GM21447 (cell line): ENCODE measurements at regions not wholly inside any gene's neighbourhood (a gene's known extent, or its start where the extent isn't known, plus 50 kb on each side); places are given as distances from the start of the nearest gene placed in this dataset.
"Not testable (repeated sequence)": the region's sequence is repeated elsewhere in the genome, so short reads cannot be mapped to it uniquely, and the experiment has no call there.

ENCODE experiments used
- ATAC-seq: cut with Tn5 transposase; IDR thresholded peaks from one replicate; pipeline ENCODE4 v1.9.1; 2021; ENCODE audit not compliant: unreplicated experiment

DNA sequence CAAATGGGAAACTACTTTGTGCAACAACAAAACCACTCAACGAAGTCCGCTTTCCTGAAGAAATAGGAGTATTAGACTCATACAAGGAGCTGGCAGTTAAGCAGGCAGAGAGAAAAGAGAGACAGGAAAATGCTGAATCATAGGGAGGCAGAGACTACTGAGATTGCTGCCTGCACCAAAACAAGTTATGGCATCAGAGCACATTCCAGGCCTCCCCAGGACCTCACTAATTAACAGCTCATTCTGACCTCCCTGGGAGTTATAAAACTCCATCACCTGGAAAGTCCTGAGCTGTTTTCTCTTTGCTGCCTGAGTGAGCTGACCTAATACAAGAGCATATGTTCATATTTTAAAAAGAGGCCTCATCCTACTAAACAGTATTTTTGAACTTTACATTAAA lies 741.0 kb downstream of the MCTP2 start:
- no peak for ATAC-seq

DNA sequence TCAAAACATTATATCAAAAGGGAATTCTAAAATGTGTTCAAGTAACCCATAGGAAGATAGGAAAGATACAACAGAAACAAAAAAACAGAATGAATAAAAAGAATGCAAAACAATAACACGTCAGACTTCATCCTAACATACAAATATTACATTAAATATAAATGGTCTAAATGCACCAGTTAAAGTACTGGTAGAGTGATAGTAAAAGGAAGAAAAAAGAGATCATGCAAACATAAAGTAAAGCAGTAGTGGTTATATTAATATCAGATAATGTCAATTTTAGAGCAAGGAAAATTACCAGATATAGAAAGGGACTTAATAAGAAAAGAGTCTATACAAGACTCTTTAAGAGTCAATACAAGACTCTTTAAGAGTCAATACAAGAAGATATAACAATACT lies 755.7 kb downstream of the MCTP2 start:
- no peak for ATAC-seq

DNA sequence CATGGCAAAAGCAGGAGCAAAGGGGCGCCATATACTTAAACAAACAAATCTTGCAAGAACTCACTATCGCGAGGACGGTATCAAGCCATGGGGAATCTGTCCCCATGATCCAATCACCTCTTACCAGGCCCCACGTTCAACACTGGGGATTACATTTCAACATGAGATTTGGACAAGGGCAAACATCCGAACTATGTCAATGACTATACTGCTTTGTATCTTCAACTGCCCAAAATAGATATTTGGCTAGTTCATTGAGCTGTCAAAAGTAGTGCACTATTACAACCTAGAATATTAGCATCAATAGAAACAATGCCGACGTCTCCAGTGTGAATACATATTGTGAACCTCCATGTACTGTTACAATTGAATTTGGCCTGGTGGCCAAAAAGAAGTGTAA lies 760.4 kb downstream of the MCTP2 start:
- no peak for ATAC-seq

- ATAC-seq = no peak
Measured at GRCh38 chr15:95009635-95010034, 778.3 kb downstream of the MCTP2 start.

DNA sequence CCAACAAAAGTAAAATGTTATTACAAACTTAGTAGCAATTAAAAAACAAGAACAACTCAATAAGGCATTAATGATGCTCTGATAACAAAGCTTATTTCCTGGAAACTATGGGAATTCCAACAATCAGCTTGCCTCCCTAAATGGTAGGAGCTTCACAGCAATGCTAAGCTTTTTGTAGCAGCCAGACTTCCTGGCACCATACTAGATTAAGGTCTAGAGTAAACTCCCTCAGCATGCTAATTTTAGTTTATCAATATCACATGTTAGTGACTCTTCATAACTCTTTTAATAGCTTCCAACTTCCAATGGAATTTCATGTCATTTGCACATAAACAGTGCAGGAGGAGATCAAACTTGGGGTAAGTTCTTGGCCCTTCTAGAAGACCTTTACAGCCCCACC lies 782.0 kb downstream of the MCTP2 start:
- ATAC-seq = no peak

- no peak for ATAC-seq
Measured at GRCh38 chr15:95016511-95017229, 785.3 kb downstream of the MCTP2 start.

GRCh38 chr15:95017666-95018328 lies 786.4 kb downstream of the MCTP2 start:
- no peak for ATAC-seq

DNA sequence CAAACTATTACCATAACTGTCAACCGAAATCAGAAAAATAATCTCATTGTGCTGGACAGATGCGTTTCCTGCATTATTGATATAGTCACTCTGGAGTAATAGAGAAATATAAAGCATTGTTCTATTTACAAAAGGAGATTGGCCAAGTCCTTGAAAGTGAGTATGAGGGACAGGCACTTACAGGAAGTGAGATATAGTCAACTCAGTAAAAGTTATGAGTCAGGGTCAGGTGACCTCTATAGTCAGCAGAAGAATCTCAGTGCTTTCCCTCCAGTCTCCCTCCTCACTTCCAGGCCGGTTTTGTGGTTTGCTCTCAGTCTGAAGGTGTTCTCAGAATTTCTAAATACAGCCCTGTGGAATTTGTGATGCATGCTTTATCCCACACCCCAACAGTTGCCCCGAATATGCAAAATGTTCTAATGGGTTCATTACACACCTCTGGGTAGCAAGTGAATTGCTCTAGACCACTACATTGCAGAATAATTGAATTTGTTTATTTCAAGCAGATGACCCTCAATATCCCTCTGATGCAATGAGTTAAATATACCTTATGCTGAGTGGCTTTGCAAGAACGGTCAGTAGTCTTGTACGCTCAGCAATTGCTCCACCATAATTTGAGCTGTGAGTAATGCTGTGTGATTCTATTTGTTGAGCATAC lies 787.7 kb downstream of the MCTP2 start:
- ATAC-seq = no peak

DNA sequence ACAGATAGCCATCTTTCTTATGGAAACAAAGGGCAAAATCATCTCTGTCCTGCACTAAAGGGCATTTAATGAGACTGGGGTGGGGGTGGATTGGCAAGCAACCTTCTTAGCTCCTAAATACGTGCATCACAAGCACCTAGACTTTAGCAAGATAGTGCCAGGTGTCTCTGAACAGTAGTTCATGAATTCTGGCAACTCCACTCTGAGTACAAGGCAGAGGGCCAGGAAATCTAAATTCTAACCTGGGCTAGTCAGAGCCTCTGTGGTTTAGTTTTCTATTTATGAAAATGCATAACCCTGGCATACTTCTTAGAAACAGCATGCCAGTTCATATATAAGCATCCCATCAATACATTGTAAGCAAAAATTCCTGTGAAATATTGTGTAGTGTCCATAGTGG lies 788.5 kb downstream of the MCTP2 start:
- no peak for ATAC-seq

DNA sequence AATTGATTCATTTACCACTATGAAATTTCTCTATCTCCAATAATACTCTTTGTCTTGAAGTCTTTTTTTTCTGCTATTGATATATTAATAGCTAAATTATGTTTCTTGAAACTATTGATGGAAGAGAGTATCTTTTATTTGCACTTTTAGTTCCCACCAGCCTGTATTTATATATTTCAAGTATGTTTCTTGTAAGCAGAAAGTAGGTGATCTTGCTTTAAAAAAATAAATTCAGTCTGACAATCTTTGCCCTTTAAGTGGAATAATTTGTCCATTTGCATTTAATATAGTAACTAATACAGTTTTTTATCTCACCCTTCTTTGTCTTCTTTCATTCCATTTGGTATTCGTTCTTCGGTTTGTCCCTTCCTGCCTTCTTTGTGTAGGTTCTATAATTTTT lies 790.5 kb downstream of the MCTP2 start:
- no peak for ATAC-seq

DNA sequence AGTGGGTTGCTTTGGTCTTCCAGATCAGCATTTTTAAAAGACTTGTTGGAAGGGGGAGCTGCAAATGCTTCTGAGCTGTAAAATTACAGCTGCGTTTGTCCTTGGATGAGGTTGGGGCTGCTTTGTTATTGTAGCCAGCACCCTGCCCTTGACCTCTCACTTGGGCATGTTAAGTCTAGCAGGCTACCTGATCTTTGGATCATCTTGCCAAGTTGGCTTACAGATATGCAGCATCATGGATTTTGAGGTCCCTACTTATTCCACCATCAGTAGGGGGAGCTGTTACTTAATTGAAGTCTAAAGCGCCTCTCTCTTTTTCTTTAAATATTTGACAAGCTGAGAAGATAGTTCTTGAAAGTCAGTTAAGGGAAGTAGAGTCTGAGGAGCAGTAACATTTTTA lies 793.0 kb downstream of the MCTP2 start:
- ATAC-seq = no peak

GRCh38 chr15:95025924-95026728 lies 794.8 kb downstream of the MCTP2 start:
- no peak for ATAC-seq

DNA sequence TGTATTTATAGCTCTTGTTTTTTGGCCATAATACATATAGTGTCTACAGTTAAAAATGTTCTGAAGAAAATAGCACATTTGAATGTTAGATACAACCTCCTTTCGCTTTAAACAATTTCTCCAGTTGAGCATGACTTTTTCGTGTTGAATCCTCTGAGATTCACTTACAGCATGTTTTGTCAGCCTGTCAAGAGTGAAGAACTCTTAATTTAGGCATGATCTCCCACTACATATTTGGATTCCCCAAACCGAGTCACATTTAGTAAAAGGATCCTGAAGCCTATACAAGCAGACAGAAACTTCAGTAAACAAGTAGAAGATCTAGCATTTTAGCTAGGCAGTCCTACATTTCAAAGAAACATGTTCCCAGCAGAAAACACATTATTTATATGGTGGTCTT lies 796.6 kb downstream of the MCTP2 start:
- ATAC-seq = no peak

GRCh38 chr15:95032156-95032555 lies 800.8 kb downstream of the MCTP2 start:
- ATAC-seq = no peak

DNA sequence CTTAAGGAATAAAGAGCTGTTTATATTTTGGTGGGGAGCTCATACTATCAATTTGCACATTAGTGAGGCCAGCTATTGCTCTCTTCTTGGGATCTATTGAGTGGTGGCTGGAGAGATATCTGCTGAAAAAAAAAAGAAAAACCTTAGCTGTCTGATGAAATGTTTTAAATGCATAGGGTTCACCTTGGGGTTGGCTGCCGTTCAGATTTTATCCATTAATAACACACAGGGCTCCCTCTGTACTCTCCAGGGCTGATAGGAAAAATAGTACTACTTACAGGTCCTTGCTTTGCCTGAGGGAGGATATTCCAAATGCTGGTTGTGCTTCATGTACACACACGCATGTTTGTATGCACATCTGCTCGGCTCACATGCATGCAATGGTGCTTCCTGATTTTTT lies 803.7 kb downstream of the MCTP2 start:
- ATAC-seq = no peak

DNA sequence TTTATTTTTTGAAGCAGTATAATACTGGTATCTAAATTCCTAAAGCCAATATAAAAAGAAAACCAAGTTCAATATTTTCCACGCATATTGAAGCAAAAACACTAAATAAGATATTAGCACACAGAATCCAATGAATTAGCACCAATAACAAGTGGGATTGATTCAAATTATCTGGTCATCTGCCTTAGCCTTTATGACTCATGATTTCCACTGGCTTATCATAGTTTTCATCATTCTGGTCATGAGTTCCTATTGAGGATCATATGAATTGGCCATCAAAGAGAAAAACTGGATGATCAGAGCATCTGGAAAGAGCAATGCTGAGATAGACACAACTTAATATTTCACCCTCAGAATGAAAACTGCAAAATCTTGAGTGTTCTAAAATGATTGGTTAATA lies 809.9 kb downstream of the MCTP2 start:
- ATAC-seq = no peak

GRCh38 chr15:95043236-95043932 lies 812.0 kb downstream of the MCTP2 start:
- ATAC-seq = not testable (repeated sequence)

DNA sequence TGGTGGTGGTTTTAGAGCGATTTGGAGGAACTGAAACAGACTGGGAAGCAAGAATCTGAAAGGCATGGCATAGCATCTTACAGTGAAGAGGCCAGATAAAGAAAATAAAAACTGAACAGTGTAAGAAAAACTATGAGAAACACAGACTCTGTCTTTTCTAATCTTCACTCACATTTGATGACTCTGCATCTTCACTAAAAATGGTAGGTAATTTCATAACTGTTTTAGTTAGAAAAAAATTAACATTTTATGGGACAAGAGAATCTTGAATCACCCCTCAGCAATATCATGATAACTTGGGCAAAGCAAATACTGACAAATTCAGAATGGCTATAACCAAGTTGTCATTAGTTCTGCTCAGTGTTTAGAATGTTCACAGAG lies 812.6 kb downstream of the MCTP2 start:
- ATAC-seq = no peak

GRCh38 chr15:95044745-95045417 lies 813.5 kb downstream of the MCTP2 start:
- no peak for ATAC-seq

- ATAC-seq = no peak
Measured at GRCh38 chr15:95051861-95052260, 820.5 kb downstream of the MCTP2 start.
